HFF-Myc (cell line): ENCODE measurements at regions not wholly inside any gene's neighbourhood (a gene's known extent, or its start where the extent isn't known, plus 50 kb on each side); places are given as distances from the start of the nearest gene placed in this dataset.

Source experiments
- DNase-seq: peaks from one replicate; pipeline ENCODE4 v3.0.0-alpha.2; 2011; ENCODE audit warnings: low read depth; ENCODE audit errors: extremely low read depth
- H3K4me3 ChIP-seq: replicated peaks from 2 replicates; pipeline ENCODE4 v1.5.1; 2011; ENCODE audit warnings: low read depth, mild to moderate bottlenecking, control low read depth, low read length
- CTCF ChIP-seq: IDR thresholded peaks from 2 replicates; pipeline ENCODE4 v1.5.1; 2012; ENCODE audit warnings: mild to moderate bottlenecking, low read depth, low read length, control low read depth; ENCODE audit errors: missing control alignments

GRCh38 chr7:85974176-85974575, 669.5 kb upstream of the GRM3 start:
- DNase-seq: no peak
- no peak for TF ChIP-seq CTCF
- no peak overlapping the region for H3K4me3 ChIP-seq

- TF ChIP-seq CTCF: no peak
- no peak overlapping the region for H3K4me3 ChIP-seq
Observed at GRCh38 chr7:85972504-85973141, 671.1 kb upstream of the GRM3 start.

GRCh38 chr7:85954961-85955360, 688.7 kb upstream of the GRM3 start:
- no peak for DNase-seq
- no peak overlapping the region for H3K4me3 ChIP-seq
- no peak for TF ChIP-seq CTCF

More at GRCh38 chr7:85972504-85973141, 671.1 kb upstream of the GRM3 start:
- no peak for DNase-seq

GRCh38 chr7:85950871-85951270, 692.8 kb upstream of the GRM3 start:
- no peak for DNase-seq
- no peak overlapping the region for H3K4me3 ChIP-seq

GRCh38 chr7:85950418-85950817, 693.3 kb upstream of the GRM3 start:
- TF ChIP-seq CTCF: no peak
- no peak overlapping the region for H3K4me3 ChIP-seq
- DNase-seq: no peak

More at GRCh38 chr7:85950871-85951270, 692.8 kb upstream of the GRM3 start:
- TF ChIP-seq CTCF: no peak

GRCh38 chr7:85947767-85948166, 695.9 kb upstream of the GRM3 start:
- TF ChIP-seq CTCF: no peak
- no peak for DNase-seq
- H3K4me3 ChIP-seq: no peak overlapping the region

GRCh38 chr7:85940798-85941197, 702.9 kb upstream of the GRM3 start:
- no peak for TF ChIP-seq CTCF
- no peak overlapping the region for H3K4me3 ChIP-seq
- DNase-seq: no peak
